ENCODE measurements at regions not wholly inside any gene's neighbourhood (a gene's known extent, or its start where the extent isn't known, plus 50 kb on each side); places are given as distances from the start of the nearest gene placed in this dataset.

DNA sequence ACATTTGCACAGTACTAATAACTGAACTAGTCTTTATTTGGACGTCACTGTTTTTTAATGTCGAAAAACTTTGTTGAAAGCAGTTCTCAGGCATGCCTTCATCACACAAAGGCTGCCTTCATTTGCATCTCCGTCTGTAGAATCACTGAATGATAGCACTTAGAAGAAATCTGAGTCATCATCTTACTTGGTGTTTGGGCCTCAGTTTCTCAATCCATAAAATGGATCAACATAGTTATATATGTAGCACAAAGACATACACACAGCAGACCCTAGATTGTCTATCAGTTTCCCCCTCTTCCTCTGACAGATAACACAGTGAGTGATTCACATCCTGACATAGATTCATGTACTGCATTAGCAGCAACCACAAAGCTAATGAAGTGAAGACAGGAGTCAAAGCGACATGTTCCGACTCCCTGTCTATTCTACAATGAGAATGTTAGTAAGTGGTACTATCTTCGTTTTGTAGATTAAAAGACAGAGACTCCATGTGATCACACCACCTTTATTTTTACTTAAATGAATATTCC is 80.4 kb upstream of the PDE10A start:
- Histone ChIP-seq H3K4me1 (ENCODE audit: insufficient read depth, low read length) (no peaks in the 10 kb centered on the region), H2AFZ (ENCODE audit: low read length) (no peak overlapping the region), H3F3A (ENCODE audit: low read length, unreplicated experiment) (no peaks in the 10 kb centered on the region), H3K27me3 (ENCODE audit: low read length) (no peaks in the 10 kb centered on the region), H3K36me3 (ENCODE audit: low read depth, low read length) (no peaks in the 10 kb centered on the region), H3K4me3 (ENCODE audit: low read length) (no peak overlapping the region), H3K9me3 (ENCODE audit: low read length) (no peaks in the 10 kb centered on the region), H3K9me2 (replicated peaks; ENCODE audit: low read length) (no peaks in the 10 kb centered on the region), H3K79me2 (ENCODE audit: low read length) (no peaks in the 10 kb centered on the region), H3K27ac (ENCODE audit: low read length) (no peak overlapping the region), H4K20me1 (ENCODE audit: low read length) (no peaks in the 10 kb centered on the region), H3K9ac (ENCODE audit: low read length) (no peak overlapping the region), H3K4me2 (ENCODE audit: low read length) (no peak overlapping the region)
- POLR2A ChIA-PET (ENCODE audit: unreplicated experiment): no interaction called here
- DNase-seq (no peak), ATAC-seq (no peak)
- CTCF ChIA-PET: no interaction called here
- BruUV-seq (replicated peaks): no TSS peak
- TF ChIP-seq, protein P1, sequence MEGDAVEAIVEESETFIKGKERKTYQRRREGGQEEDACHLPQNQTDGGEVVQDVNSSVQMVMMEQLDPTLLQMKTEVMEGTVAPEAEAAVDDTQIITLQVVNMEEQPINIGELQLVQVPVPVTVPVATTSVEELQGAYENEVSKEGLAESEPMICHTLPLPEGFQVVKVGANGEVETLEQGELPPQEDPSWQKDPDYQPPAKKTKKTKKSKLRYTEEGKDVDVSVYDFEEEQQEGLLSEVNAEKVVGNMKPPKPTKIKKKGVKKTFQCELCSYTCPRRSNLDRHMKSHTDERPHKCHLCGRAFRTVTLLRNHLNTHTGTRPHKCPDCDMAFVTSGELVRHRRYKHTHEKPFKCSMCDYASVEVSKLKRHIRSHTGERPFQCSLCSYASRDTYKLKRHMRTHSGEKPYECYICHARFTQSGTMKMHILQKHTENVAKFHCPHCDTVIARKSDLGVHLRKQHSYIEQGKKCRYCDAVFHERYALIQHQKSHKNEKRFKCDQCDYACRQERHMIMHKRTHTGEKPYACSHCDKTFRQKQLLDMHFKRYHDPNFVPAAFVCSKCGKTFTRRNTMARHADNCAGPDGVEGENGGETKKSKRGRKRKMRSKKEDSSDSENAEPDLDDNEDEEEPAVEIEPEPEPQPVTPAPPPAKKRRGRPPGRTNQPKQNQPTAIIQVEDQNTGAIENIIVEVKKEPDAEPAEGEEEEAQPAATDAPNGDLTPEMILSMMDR (conservative IDR thresholded peaks at IDR 0.05; ENCODE audit: low read depth, low read length): no peak
- TF ChIP-seq EZH2 (IDR thresholded peaks at IDR 0.05; ENCODE audit: low read length, unreplicated experiment) (no peak), EZH2phosphoT487 (IDR thresholded peaks at IDR 0.05; ENCODE audit: borderline replicate concordance, low read length) (no peak)
- intact Hi-C loops (cut with micrococcal nuclease): no loop called here

DNA sequence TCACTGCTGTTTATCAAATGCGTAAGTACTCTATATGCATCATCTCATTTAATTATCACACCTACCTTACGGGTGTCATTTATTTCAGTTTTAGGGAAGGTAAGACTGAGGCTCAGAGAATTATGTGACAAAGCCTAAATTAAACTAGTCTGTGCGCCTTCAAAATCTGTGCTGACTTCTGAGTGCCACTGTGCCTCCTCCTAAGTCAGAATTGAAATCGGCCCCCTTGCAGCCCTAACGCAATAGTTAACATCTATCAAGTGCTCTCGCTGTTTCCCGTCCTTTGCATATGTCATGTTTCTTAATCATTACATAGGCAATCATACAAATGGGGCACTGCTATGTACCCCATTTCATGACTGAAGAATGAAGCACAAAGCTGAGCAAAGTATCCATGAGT is 79.0 kb upstream of the PDE10A start:
- no peaks in the 10 kb centered on the region for H3K79me2 ChIP-seq (ENCODE audit: low read length)
- no peaks in the 10 kb centered on the region for H3K4me1 ChIP-seq (ENCODE audit: insufficient read depth, low read length)
- H2AFZ ChIP-seq (ENCODE audit: low read length): no peak overlapping the region
- no peaks in the 10 kb centered on the region for H3K36me3 ChIP-seq (ENCODE audit: low read depth, low read length)
- H3K4me3 ChIP-seq (ENCODE audit: low read length): no peak overlapping the region
- ATAC-seq (no peak), DNase-seq (no peak)
- H3K27ac ChIP-seq (ENCODE audit: low read length): no peak overlapping the region
- BruUV-seq (replicated peaks): no TSS peak
- ChIA-PET POLR2A (ENCODE audit: unreplicated experiment) (no interaction called here), CTCF (no interaction called here)
- H3K9me2 ChIP-seq (replicated peaks; ENCODE audit: low read length): no peaks in the 10 kb centered on the region
- H3K4me2 ChIP-seq (ENCODE audit: low read length): no peak overlapping the region
- no peak overlapping the region for H3K9ac ChIP-seq (ENCODE audit: low read length)
- no peaks in the 10 kb centered on the region for H4K20me1 ChIP-seq (ENCODE audit: low read length)
- no peaks in the 10 kb centered on the region for H3K27me3 ChIP-seq (ENCODE audit: low read length)
- TF ChIP-seq, protein P1 (conservative IDR thresholded peaks at IDR 0.05; ENCODE audit: low read depth, low read length): no peak
- H3F3A ChIP-seq (ENCODE audit: low read length, unreplicated experiment): no peaks in the 10 kb centered on the region
- intact Hi-C loops (cut with micrococcal nuclease): no loop called here
- no peaks in the 10 kb centered on the region for H3K9me3 ChIP-seq (ENCODE audit: low read length)

DNA sequence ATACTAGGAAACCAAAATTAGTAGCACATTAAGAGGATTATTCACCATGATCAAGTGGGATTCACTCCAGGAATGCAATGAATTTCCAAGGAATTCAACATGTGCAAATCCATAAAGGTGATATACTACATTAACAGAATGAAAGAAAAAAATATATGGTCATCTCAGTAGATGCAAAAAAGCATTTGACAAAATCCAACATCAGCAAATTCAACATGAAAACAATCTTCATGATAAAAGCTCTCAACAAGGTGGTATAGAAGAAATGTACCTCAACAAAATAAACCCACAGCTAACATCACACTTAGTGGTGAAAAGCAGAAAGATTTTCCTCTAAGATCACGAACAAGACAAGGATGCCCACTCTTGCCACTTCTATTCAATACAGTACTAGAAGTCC is 74.4 kb upstream of the PDE10A start:
- no peaks in the 10 kb centered on the region for H3K9me3 ChIP-seq (ENCODE audit: low read length)
- H3K4me3 ChIP-seq (ENCODE audit: low read length): no peak overlapping the region
- H3K9ac ChIP-seq (ENCODE audit: low read length): no peak overlapping the region
- ChIA-PET POLR2A (ENCODE audit: unreplicated experiment) (no interaction called here), CTCF (no interaction called here)
- H3K27me3 ChIP-seq (ENCODE audit: low read length): no peaks in the 10 kb centered on the region
- no TSS peak for BruUV-seq (replicated peaks)
- H3K27ac ChIP-seq (ENCODE audit: low read length): no peak overlapping the region
- DNase-seq: no peak
- H3K4me1 ChIP-seq (ENCODE audit: insufficient read depth, low read length): no peaks in the 10 kb centered on the region
- H2AFZ ChIP-seq (ENCODE audit: low read length): no peak overlapping the region
- H3K79me2 ChIP-seq (ENCODE audit: low read length): no peaks in the 10 kb centered on the region
- no peaks in the 10 kb centered on the region for H3K9me2 ChIP-seq (replicated peaks; ENCODE audit: low read length)
- no peaks in the 10 kb centered on the region for H3F3A ChIP-seq (ENCODE audit: low read length, unreplicated experiment)
- intact Hi-C loops (cut with micrococcal nuclease): no loop called here
- TF ChIP-seq, protein P1 (conservative IDR thresholded peaks at IDR 0.05; ENCODE audit: low read depth, low read length): no peak
- TF ChIP-seq EZH2 (IDR thresholded peaks at IDR 0.05; ENCODE audit: low read length, unreplicated experiment): no peak
- no peak for TF ChIP-seq EZH2phosphoT487 (IDR thresholded peaks at IDR 0.05; ENCODE audit: borderline replicate concordance, low read length)
- no peak for ATAC-seq
- no peaks in the 10 kb centered on the region for H4K20me1 ChIP-seq (ENCODE audit: low read length)
- H3K4me2 ChIP-seq (ENCODE audit: low read length): no peak overlapping the region
- H3K36me3 ChIP-seq (ENCODE audit: low read depth, low read length): no peaks in the 10 kb centered on the region
